MG63 (cell line): ENCODE measurements at regions not wholly inside any gene's neighbourhood (a gene's known extent, or its start where the extent isn't known, plus 50 kb on each side); places are given as distances from the start of the nearest gene placed in this dataset.
A peak's percentile ranks its signal among the peaks of the same experiment; 100 is the strongest.
"Not testable (repeated sequence)": the region's sequence is repeated elsewhere in the genome, so short reads cannot be mapped to it uniquely, and the experiment has no call there.

Experiments used
- DNase-seq: peaks from one replicate; pipeline ENCODE4 v3.0.0-alpha.2; 2020
- H3K27me3 ChIP-seq: fragments of 250-450 bp; sonication (Bioruptor Pico); 2 replicates; pipeline ENCODE4 v1.5.1; 2020; ENCODE audit warnings: mild to moderate bottlenecking, moderate library complexity
- H3K36me3 ChIP-seq: fragments of 250-450 bp; sonication (Bioruptor Pico); 2 replicates; pipeline ENCODE4 v1.5.1; 2020; ENCODE audit warnings: mild to moderate bottlenecking, moderate library complexity
- H3K4me3 ChIP-seq: fragments of 250-450 bp; sonication (Bioruptor Pico); 2 replicates; pipeline ENCODE4 v1.5.1; 2020; ENCODE audit warnings: mild to moderate bottlenecking, moderate library complexity
- H3K9me3 ChIP-seq: fragments of 250-450 bp; sonication (Bioruptor Pico); 2 replicates; pipeline ENCODE4 v1.5.1; 2020; ENCODE audit warnings: mild to moderate bottlenecking, moderate library complexity

- Histone ChIP-seq H3K36me3 (no peaks in the 10 kb centered on the region), H3K4me3 (no peak overlapping the region), H3K27me3 (no peaks in the 10 kb centered on the region; the same call in 1 of the 2 replicates), H3K9me3 (no peaks in the 10 kb centered on the region)
- DNase-seq, result no peak
Observed at GRCh38 chr5:166086568-166086967, 2204.9 kb upstream of the WWC1 start.

GRCh38 chr5:166088389-166089039, 2202.9 kb upstream of the WWC1 start:
- no peaks in the 10 kb centered on the region for H3K9me3 ChIP-seq
- no peak overlapping the region for H3K4me3 ChIP-seq
- H3K27me3 ChIP-seq, result no peaks in the 10 kb centered on the region; the same call in 1 of the 2 replicates
- H3K36me3 ChIP-seq, result no peaks in the 10 kb centered on the region
- DNase-seq, result no peak

GRCh38 chr5:166091931-166092330, 2199.5 kb upstream of the WWC1 start:
- DNase-seq, result no peak
- H3K27me3 ChIP-seq, result no peaks in the 10 kb centered on the region; the same call in 1 of the 2 replicates
- no peaks in the 10 kb centered on the region for H3K36me3 ChIP-seq
- H3K4me3 ChIP-seq, result no peak overlapping the region
- H3K9me3 ChIP-seq, result no peaks in the 10 kb centered on the region

- H3K9me3 ChIP-seq, result no peaks in the 10 kb centered on the region
- no peak overlapping the region for H3K4me3 ChIP-seq
- H3K27me3 ChIP-seq, result no peaks in the 10 kb centered on the region; the same call in 1 of the 2 replicates
- no peak for DNase-seq
- no peaks in the 10 kb centered on the region for H3K36me3 ChIP-seq
Observed at GRCh38 chr5:166093312-166093711, 2198.1 kb upstream of the WWC1 start.

GRCh38 chr5:166102947-166103346, 2188.5 kb upstream of the WWC1 start:
- Histone ChIP-seq H3K36me3 (no peaks in the 10 kb centered on the region), H3K9me3 (no peaks in the 10 kb centered on the region), H3K4me3 (no peak overlapping the region), H3K27me3 (no peaks in the 10 kb centered on the region)
- no peak for DNase-seq

GRCh38 chr5:166111021-166111420, 2180.4 kb upstream of the WWC1 start:
- no peaks in the 10 kb centered on the region for H3K27me3 ChIP-seq
- no peak for DNase-seq
- no peaks in the 10 kb centered on the region for H3K36me3 ChIP-seq

GRCh38 chr5:166117072-166118066, 2174.1 kb upstream of the WWC1 start:
- no peaks in the 10 kb centered on the region for H3K9me3 ChIP-seq
- DNase-seq, result no peak
- no peaks in the 10 kb centered on the region for H3K36me3 ChIP-seq

More at GRCh38 chr5:166111021-166111420, 2180.4 kb upstream of the WWC1 start:
- no peak overlapping the region for H3K4me3 ChIP-seq
- no peaks in the 10 kb centered on the region for H3K9me3 ChIP-seq

GRCh38 chr5:166119506-166119905, 2171.9 kb upstream of the WWC1 start:
- Histone ChIP-seq H3K36me3 (no peaks in the 10 kb centered on the region), H3K9me3 (no peaks in the 10 kb centered on the region), H3K4me3 (no peak overlapping the region), H3K27me3 (no peaks in the 10 kb centered on the region)
- no peak for DNase-seq

More at GRCh38 chr5:166117072-166118066, 2174.1 kb upstream of the WWC1 start:
- Histone ChIP-seq H3K27me3 (no peaks in the 10 kb centered on the region), H3K4me3 (no peak overlapping the region)

- H3K4me3 ChIP-seq, result no peak overlapping the region
- no peaks in the 10 kb centered on the region for H3K27me3 ChIP-seq
- no peaks in the 10 kb centered on the region for H3K9me3 ChIP-seq
- peak; percentile 4 for DNase-seq
- no peaks in the 10 kb centered on the region for H3K36me3 ChIP-seq
Observed at GRCh38 chr5:166123717-166124116, 2167.7 kb upstream of the WWC1 start.

- H3K4me3 ChIP-seq, result no peak overlapping the region
- DNase-seq, result no peak
- H3K36me3 ChIP-seq, result no peaks in the 10 kb centered on the region
- H3K9me3 ChIP-seq, result no peaks in the 10 kb centered on the region
- no peaks in the 10 kb centered on the region for H3K27me3 ChIP-seq
Observed at GRCh38 chr5:166127766-166128570, 2163.5 kb upstream of the WWC1 start.

GRCh38 chr5:166145107-166145506, 2146.3 kb upstream of the WWC1 start:
- not testable (repeated sequence) for H3K4me3 ChIP-seq, H3K9me3 ChIP-seq, DNase-seq, H3K36me3 ChIP-seq, H3K27me3 ChIP-seq

- Histone ChIP-seq H3K4me3 (no peak overlapping the region), H3K9me3 (no peaks in the 10 kb centered on the region), H3K36me3 (no peaks in the 10 kb centered on the region), H3K27me3 (no peaks in the 10 kb centered on the region)
- DNase-seq, result no peak
Observed at GRCh38 chr5:166163996-166164610, 2127.3 kb upstream of the WWC1 start.

- H3K9me3 ChIP-seq, result no peaks in the 10 kb centered on the region
- no peak for DNase-seq
- H3K36me3 ChIP-seq, result no peaks in the 10 kb centered on the region
- no peak overlapping the region for H3K4me3 ChIP-seq
- no peaks in the 10 kb centered on the region for H3K27me3 ChIP-seq
Observed at GRCh38 chr5:166165596-166165995, 2125.8 kb upstream of the WWC1 start.

GRCh38 chr5:166166071-166166470, 2125.4 kb upstream of the WWC1 start:
- Histone ChIP-seq H3K36me3 (no peaks in the 10 kb centered on the region), H3K27me3 (no peaks in the 10 kb centered on the region), H3K4me3 (no peak overlapping the region), H3K9me3 (no peaks in the 10 kb centered on the region)
- DNase-seq, result no peak

GRCh38 chr5:166172597-166172996, 2118.8 kb upstream of the WWC1 start:
- no peaks in the 10 kb centered on the region for H3K36me3 ChIP-seq
- DNase-seq, result no peak
- no peaks in the 10 kb centered on the region for H3K27me3 ChIP-seq
- no peak overlapping the region for H3K4me3 ChIP-seq
- H3K9me3 ChIP-seq, result no peaks in the 10 kb centered on the region

- Histone ChIP-seq H3K36me3 (no peaks in the 10 kb centered on the region), H3K4me3 (no peak overlapping the region), H3K27me3 (no peaks in the 10 kb centered on the region), H3K9me3 (no peaks in the 10 kb centered on the region)
- peak; percentile 12 for DNase-seq
Observed at GRCh38 chr5:166178411-166179080, 2112.9 kb upstream of the WWC1 start.
